SK-N-SH (cell line): ENCODE measurements at regions not wholly inside any gene's neighbourhood (a gene's known extent, or its start where the extent isn't known, plus 50 kb on each side); places are given as distances from the start of the nearest gene placed in this dataset.

Source experiments
- CTCF ChIA-PET: fragments of 300-600, 350-600 bp; formaldehyde crosslinking; extraction: SDS; loops from one replicate; lab custom pipeline; 2021; lab: Yijun Ruan, JAX
- POLR2A ChIA-PET: fragments of 350-600 bp; sonication (Branson Sonifier 250); formaldehyde crosslinking; extraction: SDS; loops from one replicate; lab custom pipeline; 2020; ENCODE audit warnings: antibody characterized with exemption, inconsistent platforms; lab: Yijun Ruan, JAX
- DNase-seq: peaks from one replicate; pipeline ENCODE4 v3.0.0; 2012
- H2AFZ ChIP-seq: fragments of 200-600 bp; sonication (generic); 2 replicates; pipeline ENCODE4 v1.8.1; 2016; ENCODE audit warnings: antibody characterized with exemption, mild to moderate bottlenecking, low read depth
- H3F3A ChIP-seq: fragments of 200-600 bp; sonication (generic); replicated peaks from 2 replicates; pipeline ENCODE3; 2016; ENCODE audit warnings: antibody characterized with exemption, mild to moderate bottlenecking; ENCODE audit not compliant: insufficient read depth
- H3K27ac ChIP-seq, 2 experiments: fragments of 200-500 bp in 1 of 2; fragments of 200-600 bp in 1 of 2; sonication (Bioruptor generic) in 1 of 2; sonication (generic), shearing (Covaris generic) in 1 of 2; 2 replicates each; pipeline versions ENCODE4 v1.5.1 to v1.6.1; 2014 to 2016; ENCODE audit warnings: low read depth in 2 of 2, inconsistent platforms in 1 of 2, low read length in 1 of 2, mild to moderate bottlenecking in 1 of 2, mixed read lengths in 1 of 2
- H3K27me3 ChIP-seq: fragments of 200-600 bp; sonication (generic), shearing (Covaris generic); 2 replicates; pipeline ENCODE4 v1.6.1; 2016; ENCODE audit warnings: mixed run types; ENCODE audit not compliant: insufficient read depth
- H3K36me3 ChIP-seq, 2 experiments: fragments of 200-500 bp in 1 of 2; fragments of 200-600 bp in 1 of 2; sonication (Bioruptor generic) in 1 of 2; sonication (generic) in 1 of 2; replicated peaks in 1 of 2; 2 replicates each; pipeline versions ENCODE3 to v1.5.1; 2014 to 2016; ENCODE audit warnings: low read length in 1 of 2, mild to moderate bottlenecking in 1 of 2; ENCODE audit not compliant: insufficient read depth in 2 of 2, control insufficient read depth in 1 of 2
- H3K4me1 ChIP-seq, 2 experiments: fragments of 200-500 bp in 1 of 2; fragments of 200-600 bp in 1 of 2; sonication (Bioruptor generic) in 1 of 2; sonication (generic), shearing (Covaris generic) in 1 of 2; 2 replicates each; pipeline versions ENCODE4 v1.5.1 to v1.6.1; 2014 to 2016; ENCODE audit warnings: low read depth in 1 of 2, low read length in 1 of 2, mixed run types in 1 of 2; ENCODE audit not compliant: insufficient read depth in 2 of 2, control insufficient read depth in 1 of 2
- H3K4me2 ChIP-seq: fragments of 200-600 bp; sonication (generic), shearing (Covaris generic); 2 replicates; pipeline ENCODE4 v1.6.1; 2017; ENCODE audit warnings: mixed run types
- H3K4me3 ChIP-seq, 2 experiments: fragments of 200-500 bp in 1 of 2; fragments of 200-600 bp in 1 of 2; sonication (Bioruptor generic) in 1 of 2; sonication (generic), shearing (Covaris generic) in 1 of 2; 2 replicates each; pipeline versions ENCODE4 v1.5.1 to v1.8.1; 2014 to 2016; ENCODE audit warnings: low read depth in 2 of 2, inconsistent platforms in 1 of 2, low read length in 1 of 2, mild to moderate bottlenecking in 1 of 2, mixed read lengths in 1 of 2, moderate library complexity in 1 of 2
- H3K79me2 ChIP-seq: fragments of 200-600 bp; sonication (generic); 2 replicates; pipeline ENCODE4 v1.8.1; 2017; ENCODE audit warnings: mild to moderate bottlenecking; ENCODE audit not compliant: insufficient read depth
- H3K9ac ChIP-seq: fragments of 200-600 bp; sonication (generic); 2 replicates; pipeline ENCODE4 v1.6.1; 2017; ENCODE audit warnings: mixed run types
- H3K9me2 ChIP-seq: fragments of 200-600 bp; sonication (generic); 2 replicates; pipeline ENCODE4 v1.6.1; 2017; ENCODE audit warnings: mixed run types
- H3K9me3 ChIP-seq: fragments of 200-600 bp; sonication (generic); 2 replicates; pipeline ENCODE4 v1.6.1; 2017; ENCODE audit warnings: mixed run types, mild to moderate bottlenecking, moderate library complexity
- H4K20me1 ChIP-seq: fragments of 200-600 bp; sonication (generic); 2 replicates; pipeline ENCODE4 v1.6.1; 2017; ENCODE audit warnings: mild to moderate bottlenecking, mixed run types; ENCODE audit not compliant: insufficient read depth
- CHD2 ChIP-seq: fragments of 150-350 bp; IDR thresholded peaks from 2 replicates; pipeline ENCODE4 v1.6.1; 2018; ENCODE audit warnings: low read length; ENCODE audit not compliant: partially characterized antibody
- CTCF ChIP-seq: fragments of 200-600 bp; sonication (generic); IDR thresholded peaks from 2 replicates; pipeline ENCODE4 v1.6.1; 2017; ENCODE audit warnings: antibody characterized with exemption, mild to moderate bottlenecking, moderate library complexity
- ELF1 ChIP-seq: IDR thresholded peaks from 2 replicates; pipeline ENCODE4 v1.4.0; 2012
- EP300 ChIP-seq, 2 experiments: IDR thresholded peaks; 2 replicates each; pipeline versions ENCODE4 v1.4.0 to v1.6.1; 2012; ENCODE audit warnings: borderline replicate concordance in 1 of 2, low read depth in 1 of 2, low read length in 1 of 2
- FOXJ3 ChIP-seq: sonication (generic); formaldehyde crosslinking; IDR thresholded peaks from 2 replicates; pipeline ENCODE4 v1.5.1; 2020; ENCODE audit warnings: mild to moderate bottlenecking, missing genetic modification reagents
- FOXM1 ChIP-seq: IDR thresholded peaks from 2 replicates; pipeline ENCODE4 v1.4.0; 2012; ENCODE audit warnings: low read depth, mild to moderate bottlenecking
- GABPA ChIP-seq: IDR thresholded peaks from 2 replicates; pipeline ENCODE4 v1.4.0; 2012; ENCODE audit warnings: low read depth, mild to moderate bottlenecking
- GATA2 ChIP-seq: sonication (generic); formaldehyde crosslinking; IDR thresholded peaks from 2 replicates; pipeline ENCODE4 v1.5.0; 2020; ENCODE audit warnings: mild to moderate bottlenecking, missing genetic modification reagents
- MAX ChIP-seq: IDR thresholded peaks from 2 replicates; pipeline ENCODE4 v1.4.0; 2012; ENCODE audit warnings: low read depth
- MEF2A ChIP-seq: IDR thresholded peaks from 2 replicates; pipeline ENCODE4 v1.4.0; 2012; ENCODE audit warnings: low read depth, borderline replicate concordance
- MXI1 ChIP-seq: IDR thresholded peaks from 2 replicates; pipeline ENCODE4 v1.6.1; 2012; ENCODE audit warnings: mild to moderate bottlenecking, low read depth, low read length, improper control_type of control experiment
- NFIC ChIP-seq: IDR thresholded peaks from 2 replicates; pipeline ENCODE4 v1.4.0; 2012; ENCODE audit warnings: borderline replicate concordance
- NRF1 ChIP-seq: IDR thresholded peaks from 2 replicates; pipeline ENCODE4 v1.6.1; 2012; ENCODE audit warnings: low read depth, mild to moderate bottlenecking, low read length
- PBX3 ChIP-seq: IDR thresholded peaks from 2 replicates; pipeline ENCODE4; 2012
- RAD21 ChIP-seq: IDR thresholded peaks from 2 replicates; pipeline ENCODE4 v1.6.1; 2012; ENCODE audit warnings: mild to moderate bottlenecking, low read length
- RCOR1 ChIP-seq: fragments of 150-350 bp; IDR thresholded peaks from 2 replicates; pipeline ENCODE4 v1.6.1; 2017; ENCODE audit warnings: antibody characterized with exemption, low read length
- RFX5 ChIP-seq: IDR thresholded peaks from 2 replicates; pipeline ENCODE4 v1.6.1; 2012; ENCODE audit warnings: mild to moderate bottlenecking, improper control_type of control experiment, low read length
- RXRA ChIP-seq: IDR thresholded peaks from 2 replicates; pipeline ENCODE4 v1.4.0; 2012; ENCODE audit warnings: low read depth, mild to moderate bottlenecking, borderline replicate concordance
- SIN3A ChIP-seq: IDR thresholded peaks from 2 replicates; pipeline ENCODE4 v1.6.1; 2012; ENCODE audit warnings: low read depth, mild to moderate bottlenecking, low read length, moderate library complexity, borderline replicate concordance
- SMC3 ChIP-seq: IDR thresholded peaks from 2 replicates; pipeline ENCODE4 v1.6.1; 2012; ENCODE audit warnings: low read depth, low read length, improper control_type of control experiment
- TAF1 ChIP-seq: IDR thresholded peaks from 2 replicates; pipeline ENCODE4 v1.6.1; 2012; ENCODE audit warnings: low read depth, mild to moderate bottlenecking, low read length, moderate library complexity, borderline replicate concordance
- TEAD4 ChIP-seq: IDR thresholded peaks from 2 replicates; pipeline ENCODE4 v1.4.0; 2012; ENCODE audit warnings: mild to moderate bottlenecking, borderline replicate concordance; ENCODE audit not compliant: insufficient read depth
- USF1 ChIP-seq: IDR thresholded peaks from 2 replicates; pipeline ENCODE4 v1.4.0; 2012; ENCODE audit warnings: low read depth, borderline replicate concordance
- USF2 ChIP-seq: fragments of 150-350 bp; IDR thresholded peaks from 2 replicates; pipeline ENCODE4 v1.6.1; 2017; ENCODE audit warnings: antibody characterized with exemption, low read length, low read depth, borderline replicate concordance
- ZBTB33 ChIP-seq: IDR thresholded peaks from 2 replicates; pipeline ENCODE4 v1.4.0; 2012; ENCODE audit warnings: low read depth, borderline replicate concordance
- WGBS: methylation state at CpG from one replicate; pipeline ENCODE4 v1.1.6; 2017; ENCODE audit warnings: low lambda C conversion rate; 5-methylcytosine and 5-hydroxymethylcytosine counted together

GRCh38 chr15:66851311-66852063, 149.5 kb downstream of the SMAD6 start:
- ChIA-PET CTCF (interaction anchor here (0.6 to 7.6 kb wide), 42 partner anchors 8 to 465 kb away, joined by 3 to 84 read pairs (median 5); partner anchors contain the start of genes LCTL, MAP2K1 and SMAD6), POLR2A (interaction anchor here (0.9 kb wide), 1 partner anchor 261 kb away, joined by 3 read pairs; no protein-coding TSS in a partner anchor)
- peak overlapping the region in 1 of 2 experiments; percentile 44; a peak in 1 of 4 replicates for H3K4me3 ChIP-seq
- no peaks in the 10 kb centered on the region for H3K9me2 ChIP-seq
- 65% methylated on average over 26 of the region's 26 CpGs for WGBS
- H3K27me3 ChIP-seq, result no peaks in the 10 kb centered on the region
- peaks cover 30% of the 10 kb centered on the region; the same call in 1 of the 2 replicates for H3K79me2 ChIP-seq
- DNase-seq, result peak; percentile 89
- H3K9me3 ChIP-seq, result no peaks in the 10 kb centered on the region
- no peak overlapping the region for H3K9ac ChIP-seq
- no peak overlapping the region; the same call in 1 of the 2 replicates for H3K4me2 ChIP-seq
- peaks cover 21% of the 10 kb centered on the region for H3F3A ChIP-seq
- H3K27ac ChIP-seq, result peak overlapping the region in 1 of 2 experiments; percentile 42; a peak in 2 of 4 replicates
- H4K20me1 ChIP-seq, result no peaks in the 10 kb centered on the region
- H3K36me3 ChIP-seq, result no peaks in the 10 kb centered on the region
- peaks cover 6 to 15% of the 10 kb centered on the region in 2 experiments; a peak in 2 of 4 replicates for H3K4me1 ChIP-seq
- H2AFZ ChIP-seq, result no peak overlapping the region
- TF ChIP-seq CTCF (peak; percentile 71), RXRA (no peak), EP300 (IDR thresholded peaks at IDR 0.05; ENCODE audit: borderline replicate concordance in 1 of 2, low read depth in 1 of 2, low read length in 1 of 2) (no peak), RCOR1 (no peak), SIN3A (no peak), MXI1 (no peak), ZBTB33 (no peak), NFIC (no peak), MAX (peak; percentile 32; the same call in 1 of the 2 replicates), PBX3 (no peak), CHD2 (peak; percentile 19), TAF1 (no peak), MEF2A (no peak), TEAD4 (no peak), RAD21 (peak; percentile 61), USF2 (no peak), NRF1 (no peak), RFX5 (no peak), FOXM1 (no peak), ELF1 (no peak), USF1 (no peak), GATA2 (CRISPR knock-in tag) (no peak), GABPA (no peak), SMC3 (peak; percentile 75), FOXJ3 (CRISPR knock-in tag) (no peak)
